ENCODE measurements at regions not wholly inside any gene's neighbourhood (a gene's known extent, or its start where the extent isn't known, plus 50 kb on each side); places are given as distances from the start of the nearest gene placed in this dataset.

DNA sequence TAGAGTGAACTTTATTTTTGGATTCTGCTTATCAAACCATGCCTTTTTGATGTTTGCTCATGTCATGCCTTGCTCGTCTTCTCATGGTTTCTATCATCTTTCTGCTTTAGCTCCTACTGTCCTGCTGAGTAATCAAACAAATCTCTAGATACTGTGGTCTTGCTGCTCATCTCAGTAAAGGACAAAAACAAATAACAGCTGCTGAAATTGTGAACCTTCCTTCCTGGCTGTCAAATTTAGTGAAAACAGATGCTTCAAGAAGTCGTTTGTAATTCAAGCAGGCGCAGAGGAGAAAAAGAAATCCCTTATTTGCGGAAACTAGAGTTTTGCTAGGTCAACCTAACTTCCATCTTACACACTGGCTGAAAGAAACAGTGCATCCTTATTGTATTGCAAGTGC lies 616.1 kb upstream of the ALCAM start:
- TF ChIP-seq SUZ12 (IDR thresholded peaks at IDR 0.05), result no peak
- no peak for TF ChIP-seq LEF1 (IDR thresholded peaks at IDR 0.05; ENCODE audit: borderline replicate concordance)
- no peak for TF ChIP-seq L3MBTL2 (conservative IDR thresholded peaks at IDR 0.05)

Data from HEK293T (cell line).